Peyer's patch (tissue), 4 donors: ENCODE measurements at regions not wholly inside any gene's neighbourhood (a gene's known extent, or its start where the extent isn't known, plus 50 kb on each side); places are given as distances from the start of the nearest gene placed in this dataset.

Experiments used
- POLR2A ChIP-seq, 2 donors: fragments of 450-650 bp; IDR thresholded peaks; one replicate each; pipeline ENCODE4 v1.5.1; 2017; ENCODE audit warnings: antibody characterized with exemption in 2 of 2, mild to moderate bottlenecking in 2 of 2, moderate library complexity in 2 of 2
- TF ChIP-seq, protein P1 (sequence below), 6 experiments: fragments of 450-650 bp in 4 of 6; fragments of 200-600 bp in 2 of 6; sonication (generic) in 1 of 6; IDR thresholded peaks; one replicate each; pipeline ENCODE4 v1.5.1; 2017 to 2019; ENCODE audit warnings: antibody characterized with exemption in 6 of 6, mild to moderate bottlenecking in 3 of 6, moderate library complexity in 1 of 6

DNA sequence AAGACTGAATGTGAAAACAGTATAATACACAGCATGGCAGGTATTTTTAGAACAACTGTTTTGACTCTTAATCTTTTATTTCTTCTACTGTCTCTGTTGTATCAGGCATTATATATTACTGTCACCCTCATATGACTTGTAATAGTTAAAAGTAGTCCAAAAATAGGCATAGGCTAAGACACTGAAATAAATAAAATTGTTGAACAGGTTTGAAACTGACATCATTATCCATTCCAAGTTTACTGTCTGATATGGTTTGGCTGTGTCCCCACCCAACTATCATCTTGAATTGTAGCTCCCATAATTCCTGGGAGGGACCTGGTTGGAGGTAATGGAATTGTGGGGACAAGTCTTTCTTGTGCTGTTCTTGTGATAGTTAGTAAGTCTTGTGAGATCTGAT is 91.4 kb upstream of the CDH19 start:
- TF ChIP-seq POLR2A (IDR thresholded peaks at IDR 0.05) = no peak
- TF ChIP-seq, protein P1, sequence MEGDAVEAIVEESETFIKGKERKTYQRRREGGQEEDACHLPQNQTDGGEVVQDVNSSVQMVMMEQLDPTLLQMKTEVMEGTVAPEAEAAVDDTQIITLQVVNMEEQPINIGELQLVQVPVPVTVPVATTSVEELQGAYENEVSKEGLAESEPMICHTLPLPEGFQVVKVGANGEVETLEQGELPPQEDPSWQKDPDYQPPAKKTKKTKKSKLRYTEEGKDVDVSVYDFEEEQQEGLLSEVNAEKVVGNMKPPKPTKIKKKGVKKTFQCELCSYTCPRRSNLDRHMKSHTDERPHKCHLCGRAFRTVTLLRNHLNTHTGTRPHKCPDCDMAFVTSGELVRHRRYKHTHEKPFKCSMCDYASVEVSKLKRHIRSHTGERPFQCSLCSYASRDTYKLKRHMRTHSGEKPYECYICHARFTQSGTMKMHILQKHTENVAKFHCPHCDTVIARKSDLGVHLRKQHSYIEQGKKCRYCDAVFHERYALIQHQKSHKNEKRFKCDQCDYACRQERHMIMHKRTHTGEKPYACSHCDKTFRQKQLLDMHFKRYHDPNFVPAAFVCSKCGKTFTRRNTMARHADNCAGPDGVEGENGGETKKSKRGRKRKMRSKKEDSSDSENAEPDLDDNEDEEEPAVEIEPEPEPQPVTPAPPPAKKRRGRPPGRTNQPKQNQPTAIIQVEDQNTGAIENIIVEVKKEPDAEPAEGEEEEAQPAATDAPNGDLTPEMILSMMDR (IDR thresholded peaks at IDR 0.05) = no peak
